ENCODE measurements at regions not wholly inside any gene's neighbourhood (a gene's known extent, or its start where the extent isn't known, plus 50 kb on each side); places are given as distances from the start of the nearest gene placed in this dataset.

DNA sequence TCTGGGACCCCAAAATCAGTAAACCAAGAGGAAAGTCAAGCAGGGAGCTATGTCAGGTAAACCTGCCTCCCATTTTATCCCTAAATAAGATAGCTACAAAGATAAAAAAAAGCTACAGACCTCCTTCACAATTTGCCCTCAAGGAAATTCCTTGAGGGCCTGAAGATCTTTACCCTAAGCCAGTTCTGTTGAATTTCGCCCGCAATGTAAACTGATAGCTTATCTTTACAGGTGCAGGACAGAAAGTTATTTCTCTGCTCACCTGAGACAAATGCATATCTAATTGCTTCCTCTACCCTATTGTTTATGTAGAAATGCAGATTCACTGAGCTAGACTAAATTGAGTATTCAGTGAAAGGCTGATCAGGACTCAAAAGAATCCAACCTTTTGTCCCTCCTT is 153.4 kb upstream of the CHRM3 start:
- TF ChIP-seq, protein P1, sequence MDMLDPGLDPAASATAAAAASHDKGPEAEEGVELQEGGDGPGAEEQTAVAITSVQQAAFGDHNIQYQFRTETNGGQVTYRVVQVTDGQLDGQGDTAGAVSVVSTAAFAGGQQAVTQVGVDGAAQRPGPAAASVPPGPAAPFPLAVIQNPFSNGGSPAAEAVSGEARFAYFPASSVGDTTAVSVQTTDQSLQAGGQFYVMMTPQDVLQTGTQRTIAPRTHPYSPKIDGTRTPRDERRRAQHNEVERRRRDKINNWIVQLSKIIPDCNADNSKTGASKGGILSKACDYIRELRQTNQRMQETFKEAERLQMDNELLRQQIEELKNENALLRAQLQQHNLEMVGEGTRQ (IDR thresholded peaks at IDR 0.05) = no peak
- TF ChIP-seq CBX2 (IDR thresholded peaks at IDR 0.05; ENCODE audit: borderline replicate concordance, low read depth) (no peak), EHMT2 (IDR thresholded peaks at IDR 0.05; ENCODE audit: low read depth) (no peak)
- H3K4me1 ChIP-seq = peaks cover 12% of the 10 kb centered on the region
- FAIRE-seq = no peak
- 82% methylated on average over 2 of the region's 2 CpGs for WGBS (ENCODE audit: missing lambda C conversion rate)
- H3K9me3 ChIP-seq = no peaks in the 10 kb centered on the region
- POLR2A ChIA-PET = no interaction called here
- no peak for ATAC-seq
- H3K27ac ChIP-seq = no peak overlapping the region
- no peak for DNase-seq (ENCODE audit: low read depth in 1 of 2, low spot score in 1 of 2)
- CTCF ChIA-PET = interaction anchor here (1.1 kb wide), 1 partner anchor 19 kb away, joined by 3 read pairs; no protein-coding TSS in a partner anchor
- no peak overlapping the region for H3K4me3 ChIP-seq
- H3K4me2 ChIP-seq = no peak overlapping the region

DNA sequence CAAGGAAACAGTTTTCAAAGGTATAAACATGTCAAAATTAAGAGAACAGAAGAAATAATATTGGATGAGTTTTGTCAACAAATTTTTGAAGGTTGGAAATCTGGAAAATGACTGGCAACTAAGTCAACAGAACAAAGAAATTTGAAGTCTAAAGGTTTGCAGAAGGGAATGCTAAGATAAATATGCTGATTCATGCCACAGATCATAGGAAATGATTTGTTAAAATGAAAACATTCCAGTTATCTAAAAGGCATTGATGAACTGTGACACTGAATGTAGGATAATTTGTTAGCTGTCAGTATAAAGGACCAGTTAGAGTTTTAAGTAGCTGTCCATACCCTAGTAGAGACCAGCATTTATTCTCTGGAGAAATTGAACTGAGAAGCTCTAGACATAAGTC is 157.9 kb upstream of the CHRM3 start:
- DNase-seq (ENCODE audit: low read depth in 1 of 2, low spot score in 1 of 2) (no peak), ATAC-seq (peak in 1 of 2 experiments; percentile 37; a peak in 1 of 6 replicates), FAIRE-seq (no peak)
- ChIA-PET POLR2A (no interaction called here), CTCF (no interaction called here)
- peak overlapping the region; percentile 31 to 59; a peak in 2 of 6 replicates for H3K27ac ChIP-seq
- peaks cover 12% of the 10 kb centered on the region for H3K4me1 ChIP-seq
- H3K4me3 ChIP-seq = no peak overlapping the region
- peak overlapping the region; percentile 21; the same call in 1 of the 3 replicates for H3K4me2 ChIP-seq
- no peak for TF ChIP-seq RARB (CRISPR knock-in tag; IDR thresholded peaks at IDR 0.05)
- TF ChIP-seq NR3C1 (IDR thresholded peaks at IDR 0.05) = no peak
- no peak for TF ChIP-seq SREBF2 (IDR thresholded peaks at IDR 0.05)
- TF ChIP-seq ZNF302 (CRISPR knock-in tag; IDR thresholded peaks at IDR 0.05) = no peak
- no peak for TF ChIP-seq CEBPB (IDR thresholded peaks at IDR 0.05)
- no peak for TF ChIP-seq POLR2A (IDR thresholded peaks at IDR 0.05; ENCODE audit: low read length)
- TF ChIP-seq, protein P2, sequence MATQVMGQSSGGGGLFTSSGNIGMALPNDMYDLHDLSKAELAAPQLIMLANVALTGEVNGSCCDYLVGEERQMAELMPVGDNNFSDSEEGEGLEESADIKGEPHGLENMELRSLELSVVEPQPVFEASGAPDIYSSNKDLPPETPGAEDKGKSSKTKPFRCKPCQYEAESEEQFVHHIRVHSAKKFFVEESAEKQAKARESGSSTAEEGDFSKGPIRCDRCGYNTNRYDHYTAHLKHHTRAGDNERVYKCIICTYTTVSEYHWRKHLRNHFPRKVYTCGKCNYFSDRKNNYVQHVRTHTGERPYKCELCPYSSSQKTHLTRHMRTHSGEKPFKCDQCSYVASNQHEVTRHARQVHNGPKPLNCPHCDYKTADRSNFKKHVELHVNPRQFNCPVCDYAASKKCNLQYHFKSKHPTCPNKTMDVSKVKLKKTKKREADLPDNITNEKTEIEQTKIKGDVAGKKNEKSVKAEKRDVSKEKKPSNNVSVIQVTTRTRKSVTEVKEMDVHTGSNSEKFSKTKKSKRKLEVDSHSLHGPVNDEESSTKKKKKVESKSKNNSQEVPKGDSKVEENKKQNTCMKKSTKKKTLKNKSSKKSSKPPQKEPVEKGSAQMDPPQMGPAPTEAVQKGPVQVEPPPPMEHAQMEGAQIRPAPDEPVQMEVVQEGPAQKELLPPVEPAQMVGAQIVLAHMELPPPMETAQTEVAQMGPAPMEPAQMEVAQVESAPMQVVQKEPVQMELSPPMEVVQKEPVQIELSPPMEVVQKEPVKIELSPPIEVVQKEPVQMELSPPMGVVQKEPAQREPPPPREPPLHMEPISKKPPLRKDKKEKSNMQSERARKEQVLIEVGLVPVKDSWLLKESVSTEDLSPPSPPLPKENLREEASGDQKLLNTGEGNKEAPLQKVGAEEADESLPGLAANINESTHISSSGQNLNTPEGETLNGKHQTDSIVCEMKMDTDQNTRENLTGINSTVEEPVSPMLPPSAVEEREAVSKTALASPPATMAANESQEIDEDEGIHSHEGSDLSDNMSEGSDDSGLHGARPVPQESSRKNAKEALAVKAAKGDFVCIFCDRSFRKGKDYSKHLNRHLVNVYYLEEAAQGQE (IDR thresholded peaks at IDR 0.05) = no peak
- TF ChIP-seq ZSCAN20 (CRISPR knock-in tag; IDR thresholded peaks at IDR 0.05) = no peak
- TF ChIP-seq CHD2 (IDR thresholded peaks at IDR 0.05; ENCODE audit: low read length, partially characterized antibody) = no peak
- TF ChIP-seq EP300 (IDR thresholded peaks at IDR 0.05) = no peak
- TF ChIP-seq, protein P3, sequence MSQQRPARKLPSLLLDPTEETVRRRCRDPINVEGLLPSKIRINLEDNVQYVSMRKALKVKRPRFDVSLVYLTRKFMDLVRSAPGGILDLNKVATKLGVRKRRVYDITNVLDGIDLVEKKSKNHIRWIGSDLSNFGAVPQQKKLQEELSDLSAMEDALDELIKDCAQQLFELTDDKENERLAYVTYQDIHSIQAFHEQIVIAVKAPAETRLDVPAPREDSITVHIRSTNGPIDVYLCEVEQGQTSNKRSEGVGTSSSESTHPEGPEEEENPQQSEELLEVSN (IDR thresholded peaks at IDR 0.05; ENCODE audit: borderline replicate concordance, low read depth) = no peak
- peak; percentile 76 for TF ChIP-seq MAFK (IDR thresholded peaks at IDR 0.05; ENCODE audit: partially characterized antibody)
- TF ChIP-seq ZC3H11A (IDR thresholded peaks at IDR 0.05) = no peak
- peak; percentile 39; the same call in 1 of the 2 replicates for TF ChIP-seq NFE2L2 (conservative IDR thresholded peaks at IDR 0.05; ENCODE audit: low read length)
- TF ChIP-seq, protein P4, sequence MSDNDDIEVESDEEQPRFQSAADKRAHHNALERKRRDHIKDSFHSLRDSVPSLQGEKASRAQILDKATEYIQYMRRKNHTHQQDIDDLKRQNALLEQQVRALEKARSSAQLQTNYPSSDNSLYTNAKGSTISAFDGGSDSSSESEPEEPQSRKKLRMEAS (IDR thresholded peaks at IDR 0.05) = no peak
- TF ChIP-seq, protein P5, sequence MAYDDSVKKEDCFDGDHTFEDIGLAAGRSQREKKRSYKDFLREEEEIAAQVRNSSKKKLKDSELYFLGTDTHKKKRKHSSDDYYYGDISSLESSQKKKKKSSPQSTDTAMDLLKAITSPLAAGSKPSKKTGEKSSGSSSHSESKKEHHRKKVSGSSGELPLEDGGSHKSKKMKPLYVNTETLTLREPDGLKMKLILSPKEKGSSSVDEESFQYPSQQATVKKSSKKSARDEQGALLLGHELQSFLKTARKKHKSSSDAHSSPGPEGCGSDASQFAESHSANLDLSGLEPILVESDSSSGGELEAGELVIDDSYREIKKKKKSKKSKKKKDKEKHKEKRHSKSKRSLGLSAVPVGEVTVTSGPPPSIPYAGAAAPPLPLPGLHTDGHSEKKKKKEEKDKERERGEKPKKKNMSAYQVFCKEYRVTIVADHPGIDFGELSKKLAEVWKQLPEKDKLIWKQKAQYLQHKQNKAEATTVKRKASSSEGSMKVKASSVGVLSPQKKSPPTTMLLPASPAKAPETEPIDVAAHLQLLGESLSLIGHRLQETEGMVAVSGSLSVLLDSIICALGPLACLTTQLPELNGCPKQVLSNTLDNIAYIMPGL (CRISPR knock-in tag; IDR thresholded peaks at IDR 0.05; ENCODE audit: borderline replicate concordance) = no peak
- H3K9me3 ChIP-seq = peaks cover 24% of the 10 kb centered on the region; the same call in 2 of the 3 replicates
